ENCODE measurements at regions not wholly inside any gene's neighbourhood (a gene's known extent, or its start where the extent isn't known, plus 50 kb on each side); places are given as distances from the start of the nearest gene placed in this dataset.

DNA sequence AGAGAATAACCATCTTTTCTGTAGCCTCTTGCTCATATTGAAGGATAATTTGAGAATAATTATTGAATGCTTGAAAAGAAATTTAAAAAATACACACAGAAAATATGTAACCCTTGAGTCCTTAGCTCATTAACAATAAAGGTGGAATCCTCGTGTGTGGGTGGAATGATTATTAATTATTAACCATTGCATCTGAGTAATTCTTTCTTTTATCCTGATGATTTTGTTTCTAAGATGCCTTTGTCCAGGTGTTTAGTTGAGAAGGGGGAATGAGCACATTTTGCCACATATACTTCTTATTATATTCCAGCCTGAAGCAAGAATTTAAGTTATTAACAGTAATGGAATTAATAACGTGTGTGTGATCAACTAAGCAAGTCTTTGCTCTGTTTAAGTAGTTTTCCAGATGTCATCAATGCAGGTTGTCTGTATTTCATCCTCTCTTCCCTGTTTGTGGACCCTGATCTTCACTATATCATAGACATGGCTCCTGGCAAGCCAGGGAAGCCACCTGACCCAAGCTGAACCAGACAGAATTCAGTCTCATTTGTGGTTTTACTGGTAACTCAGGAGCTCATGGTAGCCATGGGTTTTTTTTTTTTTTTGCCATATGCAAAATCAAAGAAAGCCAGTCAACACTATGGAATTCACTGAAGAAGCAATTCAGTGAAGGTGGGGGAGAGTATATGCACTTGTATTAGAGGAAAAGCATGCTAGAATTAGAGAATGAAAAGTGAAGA lies 144.3 kb downstream of the KIF20B start:
- DNase-seq (ENCODE audit: low read depth in 2 of 2) = peak in 1 of 2 donors; percentile 59
- TF ChIP-seq, protein P1, sequence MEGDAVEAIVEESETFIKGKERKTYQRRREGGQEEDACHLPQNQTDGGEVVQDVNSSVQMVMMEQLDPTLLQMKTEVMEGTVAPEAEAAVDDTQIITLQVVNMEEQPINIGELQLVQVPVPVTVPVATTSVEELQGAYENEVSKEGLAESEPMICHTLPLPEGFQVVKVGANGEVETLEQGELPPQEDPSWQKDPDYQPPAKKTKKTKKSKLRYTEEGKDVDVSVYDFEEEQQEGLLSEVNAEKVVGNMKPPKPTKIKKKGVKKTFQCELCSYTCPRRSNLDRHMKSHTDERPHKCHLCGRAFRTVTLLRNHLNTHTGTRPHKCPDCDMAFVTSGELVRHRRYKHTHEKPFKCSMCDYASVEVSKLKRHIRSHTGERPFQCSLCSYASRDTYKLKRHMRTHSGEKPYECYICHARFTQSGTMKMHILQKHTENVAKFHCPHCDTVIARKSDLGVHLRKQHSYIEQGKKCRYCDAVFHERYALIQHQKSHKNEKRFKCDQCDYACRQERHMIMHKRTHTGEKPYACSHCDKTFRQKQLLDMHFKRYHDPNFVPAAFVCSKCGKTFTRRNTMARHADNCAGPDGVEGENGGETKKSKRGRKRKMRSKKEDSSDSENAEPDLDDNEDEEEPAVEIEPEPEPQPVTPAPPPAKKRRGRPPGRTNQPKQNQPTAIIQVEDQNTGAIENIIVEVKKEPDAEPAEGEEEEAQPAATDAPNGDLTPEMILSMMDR (IDR thresholded peaks at IDR 0.05; ENCODE audit: low read depth, low read length) = no peak
- H3K4me3 ChIP-seq (replicated peaks in 1 of 2; ENCODE audit: low read depth in 2 of 2, low read length in 2 of 2) = no peak overlapping the region

DNA sequence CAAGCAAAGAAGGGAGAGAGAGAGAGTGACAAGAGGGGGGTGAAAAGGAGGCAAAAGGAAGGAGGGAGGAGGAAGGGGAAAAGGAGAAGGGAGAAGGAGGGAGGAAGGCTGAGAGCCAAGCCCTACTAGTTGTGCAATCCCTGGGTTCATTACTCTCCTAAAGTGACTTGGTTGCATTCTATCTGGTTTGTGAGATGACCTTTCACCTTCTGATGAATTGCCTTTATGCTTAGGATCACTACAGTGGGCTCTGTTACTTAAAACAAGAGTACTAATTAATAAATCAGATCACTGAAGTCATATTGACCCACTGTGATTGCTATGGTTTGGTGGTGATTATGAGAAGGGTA lies 144.9 kb downstream of the KIF20B start:
- no peak for DNase-seq (ENCODE audit: low read depth in 2 of 2)
- TF ChIP-seq, protein P1 (IDR thresholded peaks at IDR 0.05; ENCODE audit: low read depth, low read length) = no peak
- H3K4me3 ChIP-seq (replicated peaks in 1 of 2; ENCODE audit: low read depth in 2 of 2, low read length in 2 of 2) = no peak overlapping the region

DNA sequence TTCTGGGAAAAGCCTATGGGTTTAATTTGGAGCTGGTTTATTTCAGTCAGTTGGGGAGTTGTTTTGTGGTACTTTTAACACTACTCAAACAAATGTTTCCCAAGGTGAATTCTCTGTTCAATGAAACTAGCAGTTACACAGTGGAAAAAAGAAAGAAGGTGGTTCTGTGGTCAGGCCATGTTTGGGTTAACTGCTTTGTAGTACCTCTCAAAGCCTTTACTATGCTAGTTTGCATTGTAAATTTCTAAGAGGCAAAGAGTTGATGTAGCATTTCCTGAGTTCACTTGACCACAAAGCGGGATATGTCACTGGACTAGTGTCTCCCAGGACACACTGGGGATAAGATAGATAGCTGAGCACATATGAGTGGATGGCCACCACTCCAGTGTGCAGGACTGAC lies 145.4 kb downstream of the KIF20B start:
- DNase-seq (ENCODE audit: low read depth in 2 of 2) = no peak
- TF ChIP-seq, protein P1 (IDR thresholded peaks at IDR 0.05; ENCODE audit: low read depth, low read length) = no peak
- H3K4me3 ChIP-seq (replicated peaks in 1 of 2; ENCODE audit: low read depth in 2 of 2, low read length in 2 of 2) = no peak overlapping the region

DNA sequence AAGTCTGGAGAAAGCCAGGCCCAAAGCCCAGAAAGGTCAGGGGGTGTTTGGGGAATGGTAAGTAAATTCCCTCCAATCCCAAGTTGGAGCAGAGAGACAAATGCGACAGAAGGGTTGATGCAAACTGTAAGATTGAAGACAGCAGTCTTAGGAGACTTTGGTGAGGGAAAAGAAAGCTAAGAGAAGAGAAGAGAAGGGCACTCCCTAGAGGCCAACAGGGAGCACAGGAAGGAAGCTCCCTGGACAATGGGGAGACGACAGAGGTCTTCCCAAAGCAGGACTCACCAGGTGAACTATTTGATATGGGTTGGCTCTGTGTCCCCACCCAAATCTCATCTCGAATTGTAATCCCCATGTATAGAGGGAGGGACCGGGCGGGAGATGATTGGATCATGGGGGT lies 151.5 kb downstream of the KIF20B start:
- no peak for DNase-seq (ENCODE audit: low read depth in 2 of 2)
- H3K4me3 ChIP-seq (replicated peaks in 1 of 2; ENCODE audit: low read depth in 2 of 2, low read length in 2 of 2) = no peak overlapping the region
- TF ChIP-seq, protein P1 (IDR thresholded peaks at IDR 0.05; ENCODE audit: low read depth, low read length) = no peak

DNA sequence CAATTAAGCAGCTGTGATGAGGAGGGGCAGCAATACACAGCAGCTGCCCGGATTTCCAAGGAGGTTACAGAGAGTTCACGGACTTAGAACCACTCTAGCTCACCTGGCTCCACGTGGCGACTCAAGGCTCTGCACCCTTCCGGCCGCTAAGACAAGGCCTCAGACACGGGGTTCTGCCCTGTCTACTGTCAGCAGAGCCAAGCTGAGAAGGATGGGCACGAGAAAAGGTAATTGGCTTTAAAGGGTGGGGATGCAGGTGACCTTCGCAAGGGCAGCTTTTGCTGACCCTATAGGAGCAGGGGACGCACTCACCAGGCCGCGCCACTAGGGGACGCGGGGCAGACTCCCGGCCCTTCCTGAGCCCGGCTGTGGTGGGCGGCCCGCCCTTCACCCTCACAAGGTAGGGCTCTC lies 152.4 kb downstream of the KIF20B start:
- DNase-seq (ENCODE audit: low read depth in 2 of 2) = no peak
- TF ChIP-seq, protein P1 (IDR thresholded peaks at IDR 0.05; ENCODE audit: low read depth, low read length) = peak; percentile 42
- no peak overlapping the region for H3K4me3 ChIP-seq (replicated peaks in 1 of 2; ENCODE audit: low read depth in 2 of 2, low read length in 2 of 2)

DNA sequence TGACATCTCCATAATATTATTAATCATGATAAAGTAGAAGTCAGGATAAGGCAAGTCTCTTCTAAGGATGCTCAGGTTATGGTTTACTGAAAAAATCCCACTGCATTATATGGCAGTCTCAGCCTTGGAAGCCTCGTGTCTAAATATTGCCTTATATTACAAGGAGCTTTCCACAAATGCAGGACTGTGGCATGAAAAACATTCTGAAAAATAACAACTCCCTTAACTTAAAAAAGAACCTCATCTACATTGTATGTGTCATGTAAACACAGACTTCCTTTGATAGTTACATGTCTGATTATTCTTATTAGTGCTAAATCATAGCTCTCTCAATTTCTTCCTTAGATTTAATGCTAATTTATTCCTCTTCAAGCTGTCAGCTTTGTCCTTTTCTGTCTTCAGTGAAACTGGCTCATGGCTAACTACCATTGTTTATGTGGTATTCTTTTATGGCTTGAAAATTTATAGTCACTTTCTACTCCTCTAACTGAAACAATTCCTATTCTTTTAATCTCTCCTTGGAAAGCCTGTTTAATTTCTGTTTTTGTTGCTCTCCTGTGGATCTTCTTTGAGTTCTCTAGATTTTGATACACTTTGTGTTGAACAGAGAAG lies 156.1 kb downstream of the KIF20B start:
- TF ChIP-seq, protein P1 (IDR thresholded peaks at IDR 0.05; ENCODE audit: low read depth, low read length) = no peak
- no peak for DNase-seq (ENCODE audit: low read depth in 2 of 2)
- H3K4me3 ChIP-seq (replicated peaks in 1 of 2; ENCODE audit: low read depth in 2 of 2, low read length in 2 of 2) = no peak overlapping the region
